ENCODE measurements at regions not wholly inside any gene's neighbourhood (a gene's known extent, or its start where the extent isn't known, plus 50 kb on each side); places are given as distances from the start of the nearest gene placed in this dataset.

- in situ Hi-C loops (cut with HindIII; ENCODE audit: low pct_unique_long_range_greater_than_20kb, low sequenced_read_pairs), result no loop called here
Measured at GRCh38 chr6:145206247-145206907, 528.9 kb downstream of the EPM2A start.

DNA sequence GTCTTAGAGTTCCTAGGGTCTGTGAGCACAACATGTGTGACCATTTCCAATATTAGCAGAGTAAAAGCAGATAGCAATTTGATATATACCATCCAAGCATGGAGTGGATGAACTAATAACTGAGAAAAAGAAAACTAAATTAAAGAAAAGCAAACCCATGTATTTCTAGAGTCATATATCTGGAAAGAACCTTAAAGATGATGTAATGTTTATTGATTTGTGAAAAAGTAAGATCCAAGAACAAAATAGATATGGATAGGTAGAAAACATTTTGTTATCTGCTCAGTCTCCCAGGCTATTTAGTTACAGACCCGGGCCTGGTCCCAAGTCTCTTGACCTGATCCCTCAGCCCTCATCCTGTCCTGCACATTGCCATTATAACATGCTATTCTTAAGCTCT lies 526.8 kb downstream of the EPM2A start:
- TF ChIP-seq JUND (IDR thresholded peaks at IDR 0.05; ENCODE audit: low read depth), result no peak
- no peak for DNase-seq (ENCODE audit: low read depth in 1 of 2, low spot score in 1 of 2)
- in situ Hi-C loops (cut with HindIII; ENCODE audit: low pct_unique_long_range_greater_than_20kb, low sequenced_read_pairs), result no loop called here

More at GRCh38 chr6:145206247-145206907, 528.9 kb downstream of the EPM2A start:
- TF ChIP-seq JUND (IDR thresholded peaks at IDR 0.05; ENCODE audit: low read depth), result no peak
- no peak for DNase-seq (ENCODE audit: low read depth in 1 of 2, low spot score in 1 of 2)

- no peak for TF ChIP-seq JUND (IDR thresholded peaks at IDR 0.05; ENCODE audit: low read depth)
- in situ Hi-C loops (cut with HindIII; ENCODE audit: low pct_unique_long_range_greater_than_20kb, low sequenced_read_pairs), result no loop called here
- DNase-seq (ENCODE audit: low read depth in 1 of 2, low spot score in 1 of 2), result no peak
Measured at GRCh38 chr6:145209272-145209671, 526.0 kb downstream of the EPM2A start.

DNA sequence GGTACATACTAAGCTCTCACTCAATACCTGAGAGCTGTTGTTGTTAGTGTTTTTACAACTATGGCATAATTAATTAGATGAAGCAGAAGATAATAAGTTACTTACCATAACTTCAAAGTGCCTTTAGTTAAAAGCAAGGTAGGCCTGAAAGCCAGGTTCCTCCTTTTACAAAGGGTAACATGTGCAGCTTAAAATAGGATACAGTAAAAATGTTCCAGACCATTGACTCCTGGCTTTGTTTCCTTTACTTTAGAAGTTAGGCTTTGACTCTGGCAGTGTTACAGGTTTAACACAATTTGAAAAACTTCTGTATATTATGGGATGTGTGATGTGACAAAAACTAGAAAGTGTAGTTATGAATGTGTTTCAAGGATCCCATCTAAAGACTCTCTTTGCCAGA lies 522.5 kb downstream of the EPM2A start:
- in situ Hi-C loops (cut with HindIII; ENCODE audit: low pct_unique_long_range_greater_than_20kb, low sequenced_read_pairs), result no loop called here
- TF ChIP-seq JUND (IDR thresholded peaks at IDR 0.05; ENCODE audit: low read depth), result no peak

DNA sequence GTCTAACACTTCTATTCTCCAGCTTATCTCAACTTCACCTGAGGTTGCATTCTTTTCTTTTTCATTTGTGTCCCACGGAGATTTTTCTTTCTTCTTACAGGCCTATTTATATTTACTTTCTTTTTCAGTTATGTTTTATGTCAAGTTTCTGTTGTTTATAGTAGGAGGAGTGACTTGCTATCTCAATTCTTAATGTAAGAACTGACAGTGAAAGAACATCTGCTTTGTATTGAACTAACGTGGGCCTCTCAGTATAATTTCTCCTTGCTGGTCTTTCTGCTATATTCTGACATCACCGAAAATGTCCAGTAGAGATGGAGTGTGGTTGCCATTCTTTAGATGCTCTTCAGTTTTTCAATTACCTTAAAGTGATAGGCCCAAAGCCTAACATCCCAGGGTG lies 521.7 kb downstream of the EPM2A start:
- DNase-seq (ENCODE audit: low read depth in 1 of 2, low spot score in 1 of 2), result no peak
- TF ChIP-seq JUND (IDR thresholded peaks at IDR 0.05; ENCODE audit: low read depth), result no peak
- in situ Hi-C loops (cut with HindIII; ENCODE audit: low pct_unique_long_range_greater_than_20kb, low sequenced_read_pairs), result no loop called here

More for the DNA sequence above, 522.5 kb downstream of the EPM2A start:
- no peak for DNase-seq (ENCODE audit: low read depth in 1 of 2, low spot score in 1 of 2)

- no peak for TF ChIP-seq JUND (IDR thresholded peaks at IDR 0.05; ENCODE audit: low read depth)
- peak in 1 of 2 experiments; percentile 61 for DNase-seq (ENCODE audit: low read depth in 1 of 2, low spot score in 1 of 2)
- in situ Hi-C loops (cut with HindIII; ENCODE audit: low pct_unique_long_range_greater_than_20kb, low sequenced_read_pairs), result no loop called here
Measured at GRCh38 chr6:145214570-145214969, 520.8 kb downstream of the EPM2A start.

- in situ Hi-C loops (cut with HindIII; ENCODE audit: low pct_unique_long_range_greater_than_20kb, low sequenced_read_pairs), result no loop called here
- TF ChIP-seq JUND (IDR thresholded peaks at IDR 0.05; ENCODE audit: low read depth), result no peak
- no peak for DNase-seq (ENCODE audit: low read depth in 1 of 2, low spot score in 1 of 2)
Measured at GRCh38 chr6:145224450-145224849, 510.9 kb downstream of the EPM2A start.

GRCh38 chr6:145225500-145225899 lies 509.8 kb downstream of the EPM2A start:
- DNase-seq (ENCODE audit: low read depth in 1 of 2, low spot score in 1 of 2), result no peak
- in situ Hi-C loops (cut with HindIII; ENCODE audit: low pct_unique_long_range_greater_than_20kb, low sequenced_read_pairs), result no loop called here
- TF ChIP-seq JUND (IDR thresholded peaks at IDR 0.05; ENCODE audit: low read depth), result no peak

DNA sequence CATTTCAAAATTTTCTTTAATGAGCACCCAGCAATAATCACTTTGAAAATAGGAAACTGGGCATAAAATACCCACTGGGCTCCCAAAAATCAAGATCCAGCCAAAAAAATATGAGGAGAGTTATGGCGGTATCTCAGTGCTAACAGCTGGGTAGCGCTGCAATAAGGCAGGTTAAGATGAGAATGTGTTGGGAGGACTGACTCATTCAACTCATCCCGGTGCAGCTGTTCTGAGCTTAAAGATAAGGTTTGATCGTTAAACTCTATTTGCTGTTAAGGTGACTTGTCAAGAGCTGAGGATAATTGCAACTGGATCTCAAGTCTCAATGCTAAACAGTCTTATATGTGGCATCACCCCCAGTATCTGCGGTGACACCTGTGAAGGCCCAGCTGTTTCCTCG lies 507.7 kb downstream of the EPM2A start:
- in situ Hi-C loops (cut with HindIII; ENCODE audit: low pct_unique_long_range_greater_than_20kb, low sequenced_read_pairs), result no loop called here
- DNase-seq (ENCODE audit: low read depth in 1 of 2, low spot score in 1 of 2), result no peak
- TF ChIP-seq JUND (IDR thresholded peaks at IDR 0.05; ENCODE audit: low read depth), result no peak

- no peak for TF ChIP-seq JUND (IDR thresholded peaks at IDR 0.05; ENCODE audit: low read depth)
- in situ Hi-C loops (cut with HindIII; ENCODE audit: low pct_unique_long_range_greater_than_20kb, low sequenced_read_pairs), result no loop called here
Measured at GRCh38 chr6:145228962-145229582, 506.2 kb downstream of the EPM2A start.

GRCh38 chr6:145233955-145234354 lies 501.4 kb downstream of the EPM2A start:
- DNase-seq (ENCODE audit: low read depth in 1 of 2, low spot score in 1 of 2), result no peak
- TF ChIP-seq JUND (IDR thresholded peaks at IDR 0.05; ENCODE audit: low read depth), result no peak
- in situ Hi-C loops (cut with HindIII; ENCODE audit: low pct_unique_long_range_greater_than_20kb, low sequenced_read_pairs), result no loop called here

More at GRCh38 chr6:145228962-145229582, 506.2 kb downstream of the EPM2A start:
- no peak for DNase-seq (ENCODE audit: low read depth in 1 of 2, low spot score in 1 of 2)

GRCh38 chr6:145235207-145235606 lies 500.1 kb downstream of the EPM2A start:
- in situ Hi-C loops (cut with HindIII; ENCODE audit: low pct_unique_long_range_greater_than_20kb, low sequenced_read_pairs), result no loop called here
- no peak for DNase-seq (ENCODE audit: low read depth in 1 of 2, low spot score in 1 of 2)
- TF ChIP-seq JUND (IDR thresholded peaks at IDR 0.05; ENCODE audit: low read depth), result no peak

GRCh38 chr6:145238787-145239186 lies 496.5 kb downstream of the EPM2A start:
- DNase-seq (ENCODE audit: low read depth in 1 of 2, low spot score in 1 of 2), result no peak

More at GRCh38 chr6:145238787-145239186, 496.5 kb downstream of the EPM2A start:
- in situ Hi-C loops (cut with HindIII; ENCODE audit: low pct_unique_long_range_greater_than_20kb, low sequenced_read_pairs), result no loop called here
- TF ChIP-seq JUND (IDR thresholded peaks at IDR 0.05; ENCODE audit: low read depth), result no peak

All from T47D (cell line).